Neural cell (in vitro differentiated cells): ENCODE measurements at regions not wholly inside any gene's neighbourhood (a gene's known extent, or its start where the extent isn't known, plus 50 kb on each side); places are given as distances from the start of the nearest gene placed in this dataset.

ENCODE experiments used
- H2AFZ ChIP-seq: fragments of 200-600, 300-800 bp; sonication (generic), shearing (Covaris generic); 2 replicates; pipeline ENCODE4 v1.6.0; 2014; ENCODE audit warnings: low read depth, mild to moderate bottlenecking, antibody characterized with exemption, low read length, moderate library complexity
- H3F3A ChIP-seq: fragments of 200-600 bp; shearing (Covaris generic); 2 replicates; pipeline ENCODE4 v1.6.1; 2016; ENCODE audit warnings: mild to moderate bottlenecking, moderate library complexity, mixed read lengths, antibody characterized with exemption, low read length; ENCODE audit not compliant: insufficient read depth, poor library complexity, severe bottlenecking
- H3K27ac ChIP-seq: fragments of 200-600, 300-800 bp; sonication (generic), shearing (Covaris generic); 2 replicates; pipeline ENCODE4 v1.5.1; 2014; ENCODE audit warnings: mild to moderate bottlenecking, low read length, moderate library complexity
- H3K27me3 ChIP-seq: fragments of 300-800, 200-600 bp; sonication (generic), shearing (Covaris generic); 2 replicates; pipeline ENCODE4 v1.6.0; 2014; ENCODE audit warnings: mild to moderate bottlenecking, low read depth, low read length, moderate library complexity; ENCODE audit not compliant: insufficient read depth
- H3K36me3 ChIP-seq: fragments of 300-800, 200-600 bp; sonication (generic), shearing (Covaris generic); 2 replicates; pipeline ENCODE4 v1.5.1; 2014; ENCODE audit warnings: mild to moderate bottlenecking, antibody characterized with exemption, low read length, moderate library complexity; ENCODE audit not compliant: insufficient read depth
- H3K4me2 ChIP-seq: fragments of 300-800, 200-600 bp; sonication (generic), shearing (Covaris generic); 2 replicates; pipeline ENCODE4 v1.6.0; 2014; ENCODE audit warnings: mild to moderate bottlenecking, low read length
- H3K4me3 ChIP-seq: fragments of 300-800, 200-600 bp; sonication (generic), shearing (Covaris generic); 2 replicates; pipeline ENCODE4 v1.5.1; 2014; ENCODE audit warnings: mild to moderate bottlenecking, low read length, moderate library complexity
- H3K79me2 ChIP-seq: fragments of 200-600 bp; shearing (Covaris generic); replicated peaks from 2 replicates; pipeline ENCODE4 v1.6.0; 2014; ENCODE audit warnings: mild to moderate bottlenecking, low read length, moderate library complexity; ENCODE audit not compliant: insufficient read depth
- H3K9ac ChIP-seq: fragments of 300-800, 200-600 bp; sonication (generic), shearing (Covaris generic); 2 replicates; pipeline ENCODE4 v1.6.1; 2016; ENCODE audit warnings: mild to moderate bottlenecking, low read length, mixed read lengths
- H3K9me2 ChIP-seq: fragments of 200-600 bp; shearing (Covaris generic); 2 replicates; pipeline ENCODE4 v1.6.1; 2016; ENCODE audit warnings: mild to moderate bottlenecking, low read length, mixed read lengths; ENCODE audit not compliant: insufficient read depth
- H3K9me3 ChIP-seq: fragments of 200-600, 300-800 bp; sonication (generic), shearing (Covaris generic); 2 replicates; pipeline ENCODE4 v1.6.1; 2016; ENCODE audit warnings: mild to moderate bottlenecking, mixed run types, low read length, moderate library complexity, mixed read lengths
- H4K20me1 ChIP-seq: fragments of 200-600 bp; shearing (Covaris generic); 2 replicates; pipeline ENCODE4 v1.6.1; 2016; ENCODE audit warnings: mild to moderate bottlenecking, mixed run types; ENCODE audit not compliant: insufficient read depth
- EP300 ChIP-seq: fragments of 450-650 bp; conservative IDR thresholded peaks from 2 replicates; pipeline ENCODE4 v1.6.1; 2014; ENCODE audit warnings: antibody characterized with exemption, mild to moderate bottlenecking, moderate library complexity; ENCODE audit not compliant: poor library complexity, severe bottlenecking
- EZH2 ChIP-seq: fragments of 200-600, 300-800 bp; shearing (Covaris generic), sonication (generic); IDR thresholded peaks from 2 replicates; pipeline ENCODE4 v1.6.1; 2014; ENCODE audit warnings: antibody characterized with exemption, low read length, borderline replicate concordance, mild to moderate bottlenecking; ENCODE audit not compliant: insufficient read depth, poor library complexity, severe bottlenecking
- MXI1 ChIP-seq: fragments of 450-650 bp; conservative IDR thresholded peaks from 2 replicates; pipeline ENCODE4 v1.6.1; 2014; ENCODE audit warnings: antibody characterized with exemption, mild to moderate bottlenecking; ENCODE audit not compliant: poor library complexity, severe bottlenecking
- POLR2AphosphoS5 ChIP-seq: IDR thresholded peaks from 2 replicates; pipeline ENCODE4 v1.6.1; 2012
- RAD21 ChIP-seq: fragments of 450-650 bp; conservative IDR thresholded peaks from 2 replicates; pipeline ENCODE4 v1.6.1; 2014; ENCODE audit warnings: antibody characterized with exemption, mild to moderate bottlenecking, moderate library complexity
- REST ChIP-seq: IDR thresholded peaks from 2 replicates; pipeline ENCODE4 v1.6.1; 2012; ENCODE audit warnings: borderline replicate concordance
- SMC3 ChIP-seq: fragments of 450-650 bp; conservative IDR thresholded peaks from 2 replicates; pipeline ENCODE4 v1.6.1; 2014; ENCODE audit warnings: antibody characterized with exemption, mild to moderate bottlenecking, moderate library complexity; ENCODE audit not compliant: poor library complexity
- TAF1 ChIP-seq: IDR thresholded peaks from 2 replicates; pipeline ENCODE4 v1.6.1; 2012; ENCODE audit warnings: low read depth
- TF ChIP-seq, protein P1 (sequence below): fragments of 450-650 bp; IDR thresholded peaks from 2 replicates; pipeline ENCODE4 v1.5.1; 2014; ENCODE audit warnings: antibody characterized with exemption, mild to moderate bottlenecking, moderate library complexity; ENCODE audit not compliant: poor library complexity, severe bottlenecking

- Histone ChIP-seq H4K20me1 (no peaks in the 10 kb centered on the region), H3K27me3 (no peaks in the 10 kb centered on the region), H3K36me3 (no peaks in the 10 kb centered on the region), H3K9me2 (no peaks in the 10 kb centered on the region), H2AFZ (no peak overlapping the region), H3F3A (no peaks in the 10 kb centered on the region), H3K27ac (no peak overlapping the region), H3K79me2 (no peaks in the 10 kb centered on the region), H3K4me3 (no peak overlapping the region), H3K9me3 (no peaks in the 10 kb centered on the region), H3K9ac (no peak overlapping the region), H3K4me2 (no peak overlapping the region)
- no peak for TF ChIP-seq POLR2AphosphoS5
These were observed 353.0 kb upstream of the CDH5 start for GRCh38 chr16:66013486-66013885.

DNA sequence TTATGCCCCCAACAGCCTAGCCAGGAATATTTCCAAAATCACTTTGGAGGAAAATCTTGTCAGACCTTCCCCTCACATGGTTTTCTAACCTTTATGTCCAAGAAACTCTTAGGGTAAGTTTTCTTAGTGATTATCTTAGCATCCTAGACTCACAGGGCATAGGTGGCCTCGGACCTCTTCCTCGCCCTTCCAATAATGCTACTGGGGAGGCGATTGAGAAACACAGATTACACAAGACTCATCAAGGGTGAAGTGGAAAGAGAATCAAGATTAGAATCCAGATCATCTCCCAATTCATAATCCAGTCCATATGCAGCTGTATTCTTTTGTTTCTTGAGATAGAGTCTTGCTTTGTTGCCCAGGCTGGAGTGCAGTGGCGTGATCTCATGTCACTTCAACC lies 358.4 kb upstream of the CDH5 start:
- Histone ChIP-seq H2AFZ (no peak overlapping the region), H3K9me2 (no peaks in the 10 kb centered on the region)

More for the DNA sequence above, 358.4 kb upstream of the CDH5 start:
- Histone ChIP-seq H3K36me3 (no peaks in the 10 kb centered on the region), H3K9me3 (no peaks in the 10 kb centered on the region), H3K79me2 (no peaks in the 10 kb centered on the region), H3K27me3 (no peaks in the 10 kb centered on the region), H3K4me2 (no peak overlapping the region), H3K4me3 (no peak overlapping the region), H3K9ac (no peak overlapping the region), H3F3A (no peaks in the 10 kb centered on the region), H4K20me1 (no peaks in the 10 kb centered on the region), H3K27ac (no peak overlapping the region)
- TF ChIP-seq EP300 (no peak), POLR2AphosphoS5 (no peak), SMC3 (no peak), RAD21 (no peak), REST (no peak), MXI1 (no peak), EZH2 (no peak), TAF1 (no peak)
- TF ChIP-seq, protein P1, sequence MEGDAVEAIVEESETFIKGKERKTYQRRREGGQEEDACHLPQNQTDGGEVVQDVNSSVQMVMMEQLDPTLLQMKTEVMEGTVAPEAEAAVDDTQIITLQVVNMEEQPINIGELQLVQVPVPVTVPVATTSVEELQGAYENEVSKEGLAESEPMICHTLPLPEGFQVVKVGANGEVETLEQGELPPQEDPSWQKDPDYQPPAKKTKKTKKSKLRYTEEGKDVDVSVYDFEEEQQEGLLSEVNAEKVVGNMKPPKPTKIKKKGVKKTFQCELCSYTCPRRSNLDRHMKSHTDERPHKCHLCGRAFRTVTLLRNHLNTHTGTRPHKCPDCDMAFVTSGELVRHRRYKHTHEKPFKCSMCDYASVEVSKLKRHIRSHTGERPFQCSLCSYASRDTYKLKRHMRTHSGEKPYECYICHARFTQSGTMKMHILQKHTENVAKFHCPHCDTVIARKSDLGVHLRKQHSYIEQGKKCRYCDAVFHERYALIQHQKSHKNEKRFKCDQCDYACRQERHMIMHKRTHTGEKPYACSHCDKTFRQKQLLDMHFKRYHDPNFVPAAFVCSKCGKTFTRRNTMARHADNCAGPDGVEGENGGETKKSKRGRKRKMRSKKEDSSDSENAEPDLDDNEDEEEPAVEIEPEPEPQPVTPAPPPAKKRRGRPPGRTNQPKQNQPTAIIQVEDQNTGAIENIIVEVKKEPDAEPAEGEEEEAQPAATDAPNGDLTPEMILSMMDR: no peak
